Trophoblast cell (in vitro differentiated cells and primary cell): ENCODE measurements at regions not wholly inside any gene's neighbourhood (a gene's known extent, or its start where the extent isn't known, plus 50 kb on each side); places are given as distances from the start of the nearest gene placed in this dataset.

Experiments
- DNase-seq, 2 donors: peaks; one replicate each; pipeline ENCODE4 v3.0.0-alpha.2; 2016
- H2AFZ ChIP-seq: 2 replicates; pipeline ENCODE4 v1.6.1; 2013; ENCODE audit warnings: low read length, moderate library complexity, mild to moderate bottlenecking; ENCODE audit not compliant: insufficient read depth, poor library complexity
- H2AK5ac ChIP-seq: 2 replicates; pipeline ENCODE4 v1.6.1; 2013; ENCODE audit warnings: mild to moderate bottlenecking, low read length
- H2BK120ac ChIP-seq: 2 replicates; pipeline ENCODE4 v1.6.1; 2013; ENCODE audit warnings: low read length, mild to moderate bottlenecking, moderate library complexity; ENCODE audit not compliant: insufficient read depth, poor library complexity
- H2BK12ac ChIP-seq: 2 replicates; pipeline ENCODE4 v1.6.1; 2013; ENCODE audit warnings: mild to moderate bottlenecking, low read length, moderate library complexity
- H2BK5ac ChIP-seq: 2 replicates; pipeline ENCODE4 v1.6.1; 2013; ENCODE audit warnings: low read length, low read depth, moderate library complexity, mild to moderate bottlenecking; ENCODE audit not compliant: poor library complexity
- H3K14ac ChIP-seq: 2 replicates; pipeline ENCODE4 v1.6.1; 2013; ENCODE audit warnings: mild to moderate bottlenecking, low read length
- H3K18ac ChIP-seq: 2 replicates; pipeline ENCODE4 v1.6.1; 2013; ENCODE audit warnings: mild to moderate bottlenecking, low read length
- H3K23ac ChIP-seq: 2 replicates; pipeline ENCODE4 v1.6.1; 2013; ENCODE audit warnings: low read length
- H3K27ac ChIP-seq: 2 replicates; pipeline ENCODE4 v1.5.1; 2013; ENCODE audit warnings: low read depth, mild to moderate bottlenecking, inconsistent platforms, low read length, moderate library complexity
- H3K27me3 ChIP-seq: 2 replicates; pipeline ENCODE4 v1.6.1; 2013; ENCODE audit warnings: inconsistent platforms, mild to moderate bottlenecking, low read length, moderate library complexity; ENCODE audit not compliant: insufficient read depth
- H3K36me3 ChIP-seq, 2 experiments: 1 replicate in 1 of 2; 2 replicates in 1 of 2; pipeline ENCODE4 v1.6.1; 2013; ENCODE audit warnings: low read length in 2 of 2, mild to moderate bottlenecking in 2 of 2, moderate library complexity in 1 of 2; ENCODE audit not compliant: insufficient read depth in 2 of 2, control insufficient read depth in 1 of 2
- H3K4ac ChIP-seq: 2 replicates; pipeline ENCODE4 v1.6.1; 2013; ENCODE audit warnings: low read depth, mild to moderate bottlenecking, low read length, moderate library complexity
- H3K4me1 ChIP-seq, 2 experiments: 1 replicate in 1 of 2; 2 replicates in 1 of 2; pipeline ENCODE4 v1.6.1; 2013; ENCODE audit warnings: low read length in 2 of 2, mild to moderate bottlenecking in 2 of 2, moderate library complexity in 1 of 2; ENCODE audit not compliant: insufficient read depth in 2 of 2, control insufficient read depth in 1 of 2
- H3K4me2 ChIP-seq: 2 replicates; pipeline ENCODE4 v1.6.1; 2013; ENCODE audit warnings: inconsistent platforms, mild to moderate bottlenecking, low read length, moderate library complexity
- H3K4me3 ChIP-seq: 2 replicates; pipeline ENCODE4 v1.5.1; 2013; ENCODE audit warnings: mild to moderate bottlenecking, low read depth, low read length, inconsistent platforms
- H3K79me1 ChIP-seq: one replicate; pipeline ENCODE4 v1.6.1; 2013; ENCODE audit warnings: low read length
- H3K79me2 ChIP-seq: 2 replicates; pipeline ENCODE4 v1.6.1; 2013; ENCODE audit warnings: low read length, mild to moderate bottlenecking; ENCODE audit not compliant: control insufficient read depth, insufficient read depth, poor library complexity
- H3K9ac ChIP-seq: 2 replicates; pipeline ENCODE4 v1.6.1; 2013; ENCODE audit warnings: mild to moderate bottlenecking, low read length
- H3K9me3 ChIP-seq: 2 replicates; pipeline ENCODE4 v1.6.1; 2013; ENCODE audit warnings: low read depth, mild to moderate bottlenecking, control low read depth, inconsistent platforms, low read length; ENCODE audit not compliant: insufficient read depth
- H4K12ac ChIP-seq: 2 replicates; pipeline ENCODE4 v1.6.1; 2013; ENCODE audit warnings: low read depth, mild to moderate bottlenecking, low read length, moderate library complexity
- H4K8ac ChIP-seq: 2 replicates; pipeline ENCODE4 v1.6.1; 2013; ENCODE audit warnings: low read depth, mild to moderate bottlenecking, low read length, moderate library complexity
- H4K91ac ChIP-seq: one replicate; pipeline ENCODE4 v1.6.1; 2013; ENCODE audit warnings: low read depth, mild to moderate bottlenecking, low read length, moderate library complexity
- WGBS: extraction: QIAGEN DNeasy Blood & Tissue Kit; methylation state at CpG from one replicate; pipeline ENCODE4 v1.1.7; 2013; ENCODE audit warnings: missing lambda C conversion rate; ENCODE audit not compliant: insufficient read length, insufficient coverage; ENCODE audit errors: extremely low coverage; 5-methylcytosine and 5-hydroxymethylcytosine counted together

GRCh38 chr6:148257810-148258209 is 84.8 kb upstream of the SASH1 start:
- H3K79me2 ChIP-seq, result no peaks in the 10 kb centered on the region
- no peak overlapping the region for H3K9ac ChIP-seq
- H4K91ac ChIP-seq, result no peak overlapping the region
- no peaks in the 10 kb centered on the region for H3K27me3 ChIP-seq
- no peak overlapping the region for H3K18ac ChIP-seq
- H3K36me3 ChIP-seq, result no peaks in the 10 kb centered on the region
- no peak overlapping the region for H3K4me3 ChIP-seq
- H2BK12ac ChIP-seq, result no peak overlapping the region
- H4K8ac ChIP-seq, result no peak overlapping the region
- H3K4me2 ChIP-seq, result no peak overlapping the region
- H3K9me3 ChIP-seq, result no peaks in the 10 kb centered on the region
- H3K4me1 ChIP-seq, result no peaks in the 10 kb centered on the region
- H2AFZ ChIP-seq, result no peak overlapping the region
- H3K23ac ChIP-seq, result no peak overlapping the region
- no peak for DNase-seq
- H4K12ac ChIP-seq, result no peak overlapping the region
- no peaks in the 10 kb centered on the region for H3K79me1 ChIP-seq
- no CpG with 5 or more reads among the region's 6 CpGs for WGBS
- no peak overlapping the region for H2BK120ac ChIP-seq
- no peak overlapping the region for H2AK5ac ChIP-seq
- H3K27ac ChIP-seq, result no peak overlapping the region
- no peak overlapping the region for H3K4ac ChIP-seq
- H2BK5ac ChIP-seq, result no peak overlapping the region
- no peak overlapping the region for H3K14ac ChIP-seq

- H4K91ac ChIP-seq, result no peak overlapping the region
- no peak overlapping the region for H3K14ac ChIP-seq
- no CpG with 5 or more reads among the region's 5 CpGs for WGBS
- H3K4ac ChIP-seq, result no peak overlapping the region
- H2AK5ac ChIP-seq, result no peak overlapping the region
- no peak overlapping the region for H2BK120ac ChIP-seq
- H3K79me2 ChIP-seq, result no peaks in the 10 kb centered on the region
- no peak overlapping the region for H4K12ac ChIP-seq
- H3K79me1 ChIP-seq, result no peaks in the 10 kb centered on the region
- H3K4me3 ChIP-seq, result no peak overlapping the region
- H3K27me3 ChIP-seq, result no peaks in the 10 kb centered on the region
- no peak for DNase-seq
- no peak overlapping the region for H3K9ac ChIP-seq
- H3K9me3 ChIP-seq, result no peaks in the 10 kb centered on the region
- no peak overlapping the region for H2AFZ ChIP-seq
- H2BK5ac ChIP-seq, result no peak overlapping the region
- H3K4me2 ChIP-seq, result no peak overlapping the region
- peaks cover 3 to 8% of the 10 kb centered on the region in 2 experiments for H3K4me1 ChIP-seq
- H2BK12ac ChIP-seq, result no peak overlapping the region
- no peak overlapping the region for H3K23ac ChIP-seq
- no peak overlapping the region for H4K8ac ChIP-seq
- H3K18ac ChIP-seq, result no peak overlapping the region
- no peaks in the 10 kb centered on the region for H3K36me3 ChIP-seq
- no peak overlapping the region for H3K27ac ChIP-seq
Observed at GRCh38 chr6:148258868-148259267, 83.8 kb upstream of the SASH1 start.

GRCh38 chr6:148261470-148261869 is 81.2 kb upstream of the SASH1 start:
- Histone ChIP-seq H3K36me3 (no peaks in the 10 kb centered on the region), H4K91ac (no peak overlapping the region), H3K23ac (no peak overlapping the region), H3K79me2 (no peaks in the 10 kb centered on the region), H3K4me3 (no peak overlapping the region), H3K4me2 (no peak overlapping the region), H3K27me3 (no peaks in the 10 kb centered on the region), H3K79me1 (peaks cover 4% of the 10 kb centered on the region), H3K9ac (no peak overlapping the region), H3K18ac (no peak overlapping the region), H3K4me1 (peaks cover 7 to 12% of the 10 kb centered on the region in 2 experiments), H3K9me3 (no peaks in the 10 kb centered on the region), H2AK5ac (no peak overlapping the region), H2BK120ac (no peak overlapping the region), H2BK12ac (no peak overlapping the region), H3K4ac (no peak overlapping the region), H4K8ac (no peak overlapping the region), H2BK5ac (no peak overlapping the region), H3K14ac (no peak overlapping the region), H4K12ac (no peak overlapping the region), H2AFZ (no peak overlapping the region), H3K27ac (no peak overlapping the region)
- no peak for DNase-seq
- WGBS, result no CpG with 5 or more reads among the region's 6 CpGs

- H3K4me3 ChIP-seq, result no peak overlapping the region
- DNase-seq, result peak in 1 of 2 donors; percentile 68
- H4K91ac ChIP-seq, result no peak overlapping the region
Observed at GRCh38 chr6:148263010-148263409, 79.6 kb upstream of the SASH1 start.

More at GRCh38 chr6:148263010-148263409, 79.6 kb upstream of the SASH1 start:
- H3K4me2 ChIP-seq, result no peak overlapping the region
- no peak overlapping the region for H4K12ac ChIP-seq
- no peak overlapping the region for H3K4ac ChIP-seq
- no peak overlapping the region for H3K23ac ChIP-seq
- H4K8ac ChIP-seq, result no peak overlapping the region
- H3K27ac ChIP-seq, result no peak overlapping the region
- no peak overlapping the region for H2BK120ac ChIP-seq
- no peak overlapping the region for H2BK5ac ChIP-seq
- H3K9ac ChIP-seq, result no peak overlapping the region
- H3K9me3 ChIP-seq, result no peaks in the 10 kb centered on the region
- H3K27me3 ChIP-seq, result no peaks in the 10 kb centered on the region
- H3K79me1 ChIP-seq, result peaks cover 7% of the 10 kb centered on the region
- H3K14ac ChIP-seq, result no peak overlapping the region
- H3K4me1 ChIP-seq, result peaks cover 7 to 12% of the 10 kb centered on the region in 2 experiments
- no CpG with 5 or more reads among the region's 3 CpGs for WGBS
- no peaks in the 10 kb centered on the region for H3K79me2 ChIP-seq
- H3K18ac ChIP-seq, result no peak overlapping the region
- no peak overlapping the region for H2AK5ac ChIP-seq
- H2BK12ac ChIP-seq, result no peak overlapping the region
- no peaks in the 10 kb centered on the region for H3K36me3 ChIP-seq
- H2AFZ ChIP-seq, result no peak overlapping the region
